Keratinocyte (primary cell): ENCODE measurements at regions not wholly inside any gene's neighbourhood (a gene's known extent, or its start where the extent isn't known, plus 50 kb on each side); places are given as distances from the start of the nearest gene placed in this dataset.

ENCODE experiments used
- DNase-seq: peaks from one replicate; pipeline ENCODE4 v3.0.0-alpha.2; 2011; ENCODE audit warnings: low read depth, missing footprints, low spot score
- FAIRE-seq: peaks from 2 replicates; lab custom pipeline; 2011; peaks lifted over from hg19 to GRCh38; lab: Jason Lieb, UNC
- H2AFZ ChIP-seq: 2 replicates; pipeline ENCODE4 v1.6.0; 2012; ENCODE audit warnings: low read length, control low read depth, inconsistent platforms; ENCODE audit not compliant: control insufficient read depth
- H3K27ac ChIP-seq: 2 replicates; pipeline ENCODE4 v1.5.1; 2011; ENCODE audit warnings: low read length; ENCODE audit not compliant: control insufficient read depth, insufficient read depth
- H3K27me3 ChIP-seq: 3 replicates; pipeline ENCODE4 v1.6.0; 2011; ENCODE audit warnings: low read length; ENCODE audit not compliant: control insufficient read depth, insufficient read depth; ENCODE audit errors: extremely low read depth
- H3K36me3 ChIP-seq, 2 experiments: 2 replicates in 1 of 2; 3 replicates in 1 of 2; pipeline ENCODE4 v1.5.1; 2011; ENCODE audit warnings: low read length in 2 of 2, mild to moderate bottlenecking in 1 of 2; ENCODE audit not compliant: control insufficient read depth in 2 of 2, insufficient read depth in 2 of 2; ENCODE audit errors: extremely low read depth in 1 of 2
- H3K4me1 ChIP-seq: 3 replicates; pipeline ENCODE4 v1.5.1; 2011; ENCODE audit warnings: low read length; ENCODE audit not compliant: control insufficient read depth, insufficient read depth; ENCODE audit errors: extremely low read depth
- H3K4me2 ChIP-seq: 3 replicates; pipeline ENCODE4 v1.6.0; 2011; ENCODE audit warnings: low read depth, low read length; ENCODE audit not compliant: control insufficient read depth, insufficient read depth; ENCODE audit errors: extremely low read depth
- H3K4me3 ChIP-seq, 3 experiments: fragments of 200-600 bp in 1 of 3; sonication (generic) in 1 of 3; 2 replicates in 2 of 3; 3 replicates in 1 of 3; pipeline ENCODE4 v1.5.1; 2011 to 2016; ENCODE audit warnings: low read length in 3 of 3, mild to moderate bottlenecking in 3 of 3, control low read depth in 2 of 3, inconsistent platforms in 1 of 3, low read depth in 1 of 3, mixed read lengths in 1 of 3, mixed run types in 1 of 3, moderate library complexity in 1 of 3; ENCODE audit not compliant: control insufficient read depth in 2 of 3, insufficient read depth in 2 of 3; ENCODE audit errors: extremely low read depth in 1 of 3
- H3K79me2 ChIP-seq: 2 replicates; pipeline ENCODE4 v1.6.0; 2012; ENCODE audit warnings: low read length; ENCODE audit not compliant: control insufficient read depth, insufficient read depth
- H3K9ac ChIP-seq: 3 replicates; pipeline ENCODE4 v1.6.0; 2011; ENCODE audit warnings: low read length; ENCODE audit not compliant: control insufficient read depth, insufficient read depth; ENCODE audit errors: extremely low read depth
- H3K9me1 ChIP-seq: 3 replicates; pipeline ENCODE4 v1.6.0; 2011; ENCODE audit warnings: low read length; ENCODE audit not compliant: control insufficient read depth, insufficient read depth; ENCODE audit errors: extremely low read depth
- H3K9me3 ChIP-seq: 2 replicates; pipeline ENCODE4 v1.5.1; 2012; ENCODE audit warnings: low read depth, low read length; ENCODE audit not compliant: control insufficient read depth
- H4K20me1 ChIP-seq: 3 replicates; pipeline ENCODE4 v1.6.0; 2011; ENCODE audit warnings: low read length; ENCODE audit not compliant: control insufficient read depth, insufficient read depth; ENCODE audit errors: extremely low read depth
- EZH2 ChIP-seq: IDR thresholded peaks from one replicate; pipeline ENCODE4 v1.6.1; 2012; ENCODE audit warnings: inconsistent platforms, mild to moderate bottlenecking, low read length, moderate library complexity
- dilution Hi-C: fragments of 300-500 bp; cut with MboI; formaldehyde crosslinking; loops from one replicate; pipeline ENCODE4 v1.7.0; 2020; ENCODE audit warnings: low sequenced_read_pairs; ENCODE audit not compliant: extremely low pct_ligation_motif_present
- TF ChIP-seq, protein P1 (sequence below), 3 experiments: IDR thresholded peaks in 1 of 3; conservative IDR thresholded peaks in 1 of 3; optimal IDR thresholded peaks in 1 of 3; 2 replicates in 2 of 3; 3 replicates in 1 of 3; pipeline versions ENCODE3 to v1.5.1; 2011; ENCODE audit warnings: low read length in 3 of 3, mild to moderate bottlenecking in 3 of 3, moderate library complexity in 2 of 3, control low read depth in 1 of 3, inconsistent platforms in 1 of 3; ENCODE audit not compliant: insufficient read depth in 2 of 3; ENCODE audit errors: extremely low read depth in 1 of 3

DNA sequence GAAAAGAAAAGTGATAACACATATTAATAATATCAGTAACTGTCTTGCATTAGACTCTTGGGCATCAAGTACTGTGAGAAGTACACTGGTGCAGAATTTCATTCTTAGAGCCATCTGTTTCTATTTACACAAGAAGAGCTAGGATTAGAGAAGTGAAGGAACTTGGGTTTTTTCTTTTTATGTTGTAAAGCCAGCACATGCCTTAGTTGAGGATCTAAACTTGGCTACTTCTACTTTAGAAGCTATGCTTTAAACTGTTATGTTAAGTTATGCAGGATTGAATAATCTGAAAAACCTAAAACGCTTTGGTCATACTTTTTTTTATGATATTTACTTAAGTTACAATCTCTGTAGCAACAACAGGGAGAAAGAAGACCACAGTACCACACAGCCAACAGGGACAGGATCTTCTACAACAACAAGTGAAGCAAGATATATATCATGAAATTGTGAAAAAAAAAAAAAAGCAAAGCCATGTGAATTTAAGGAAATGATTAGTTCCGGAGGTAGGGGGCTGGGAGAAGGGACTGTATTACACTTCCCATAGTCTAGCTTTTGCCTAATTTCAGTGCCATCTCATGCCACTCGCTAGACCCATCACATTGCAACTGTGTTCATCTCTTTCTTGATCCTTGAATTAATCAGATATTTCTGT is 305.1 kb upstream of the GOT2 start:
- FAIRE-seq = no peak
- H3K79me2 ChIP-seq = no peaks in the 10 kb centered on the region
- no peak overlapping the region for H2AFZ ChIP-seq
- no peaks in the 10 kb centered on the region for H3K9me3 ChIP-seq
- no peak overlapping the region for H3K27ac ChIP-seq
- no peak overlapping the region for H3K9ac ChIP-seq
- no peaks in the 10 kb centered on the region for H3K4me1 ChIP-seq
- DNase-seq = no peak
- TF ChIP-seq, protein P1, sequence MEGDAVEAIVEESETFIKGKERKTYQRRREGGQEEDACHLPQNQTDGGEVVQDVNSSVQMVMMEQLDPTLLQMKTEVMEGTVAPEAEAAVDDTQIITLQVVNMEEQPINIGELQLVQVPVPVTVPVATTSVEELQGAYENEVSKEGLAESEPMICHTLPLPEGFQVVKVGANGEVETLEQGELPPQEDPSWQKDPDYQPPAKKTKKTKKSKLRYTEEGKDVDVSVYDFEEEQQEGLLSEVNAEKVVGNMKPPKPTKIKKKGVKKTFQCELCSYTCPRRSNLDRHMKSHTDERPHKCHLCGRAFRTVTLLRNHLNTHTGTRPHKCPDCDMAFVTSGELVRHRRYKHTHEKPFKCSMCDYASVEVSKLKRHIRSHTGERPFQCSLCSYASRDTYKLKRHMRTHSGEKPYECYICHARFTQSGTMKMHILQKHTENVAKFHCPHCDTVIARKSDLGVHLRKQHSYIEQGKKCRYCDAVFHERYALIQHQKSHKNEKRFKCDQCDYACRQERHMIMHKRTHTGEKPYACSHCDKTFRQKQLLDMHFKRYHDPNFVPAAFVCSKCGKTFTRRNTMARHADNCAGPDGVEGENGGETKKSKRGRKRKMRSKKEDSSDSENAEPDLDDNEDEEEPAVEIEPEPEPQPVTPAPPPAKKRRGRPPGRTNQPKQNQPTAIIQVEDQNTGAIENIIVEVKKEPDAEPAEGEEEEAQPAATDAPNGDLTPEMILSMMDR (optimal IDR thresholded peaks at IDR 0.05 in 1 of 3, IDR thresholded peaks at IDR 0.05 in 1 of 3, conservative IDR thresholded peaks at IDR 0.05 in 1 of 3; ENCODE audit: extremely low read depth in 1 of 3, insufficient read depth in 2 of 3, low read length in 3 of 3) = no peak
- no peak for TF ChIP-seq EZH2
- no peaks in the 10 kb centered on the region for H4K20me1 ChIP-seq
- no peaks in the 10 kb centered on the region for H3K9me1 ChIP-seq
- no peaks in the 10 kb centered on the region for H3K27me3 ChIP-seq
- no peak overlapping the region for H3K4me2 ChIP-seq
- no peak overlapping the region for H3K4me3 ChIP-seq
- H3K36me3 ChIP-seq = no peaks in the 10 kb centered on the region
- dilution Hi-C loops = no loop called here

DNA sequence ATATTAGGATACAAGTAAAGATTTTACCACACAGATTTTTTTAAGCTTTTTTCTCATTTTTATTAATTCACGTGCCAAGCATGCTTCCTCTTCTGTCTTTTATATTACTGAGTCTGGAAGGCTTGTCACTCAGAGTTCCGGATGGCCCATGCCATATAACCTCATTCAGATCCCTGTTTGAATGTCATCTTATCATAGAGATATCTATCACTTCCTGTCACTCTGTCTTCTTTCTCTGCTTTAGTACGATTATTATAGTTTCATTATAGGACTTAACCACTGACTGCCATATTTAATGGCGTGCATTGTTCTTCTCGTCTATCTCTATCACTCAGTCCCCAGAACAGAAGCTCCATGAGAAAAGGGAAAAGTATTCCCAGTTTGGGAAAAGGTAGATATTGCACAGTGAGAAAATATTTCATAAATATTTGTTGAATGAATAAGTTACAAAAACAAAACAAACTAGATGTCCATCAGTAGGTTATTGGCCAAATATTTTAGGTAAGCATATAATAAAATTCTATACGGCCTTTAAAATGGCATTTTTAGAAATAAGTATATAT is 296.9 kb upstream of the GOT2 start:
- Histone ChIP-seq H3K27me3 (no peaks in the 10 kb centered on the region), H2AFZ (no peak overlapping the region), H3K4me2 (no peak overlapping the region), H3K4me1 (no peaks in the 10 kb centered on the region), H3K36me3 (no peaks in the 10 kb centered on the region), H3K9me1 (no peaks in the 10 kb centered on the region), H3K4me3 (no peak overlapping the region), H3K9me3 (no peaks in the 10 kb centered on the region), H3K9ac (no peak overlapping the region), H4K20me1 (no peaks in the 10 kb centered on the region), H3K27ac (no peak overlapping the region), H3K79me2 (no peaks in the 10 kb centered on the region)
- TF ChIP-seq EZH2 = no peak
- TF ChIP-seq, protein P1 (optimal IDR thresholded peaks at IDR 0.05 in 1 of 3, IDR thresholded peaks at IDR 0.05 in 1 of 3, conservative IDR thresholded peaks at IDR 0.05 in 1 of 3; ENCODE audit: extremely low read depth in 1 of 3, insufficient read depth in 2 of 3, low read length in 3 of 3) = no peak
- dilution Hi-C loops = no loop called here
- DNase-seq = no peak
- FAIRE-seq = no peak
